Neural cell (in vitro differentiated cells): ENCODE measurements at regions not wholly inside any gene's neighbourhood (a gene's known extent, or its start where the extent isn't known, plus 50 kb on each side); places are given as distances from the start of the nearest gene placed in this dataset.

Source experiments
- H2AFZ ChIP-seq: fragments of 200-600, 300-800 bp; sonication (generic), shearing (Covaris generic); 2 replicates; pipeline ENCODE4 v1.6.0; 2014; ENCODE audit warnings: low read depth, mild to moderate bottlenecking, antibody characterized with exemption, low read length, moderate library complexity
- H3F3A ChIP-seq: fragments of 200-600 bp; shearing (Covaris generic); 2 replicates; pipeline ENCODE4 v1.6.1; 2016; ENCODE audit warnings: mild to moderate bottlenecking, moderate library complexity, mixed read lengths, antibody characterized with exemption, low read length; ENCODE audit not compliant: insufficient read depth, poor library complexity, severe bottlenecking
- H3K27ac ChIP-seq: fragments of 200-600, 300-800 bp; sonication (generic), shearing (Covaris generic); 2 replicates; pipeline ENCODE4 v1.5.1; 2014; ENCODE audit warnings: mild to moderate bottlenecking, low read length, moderate library complexity
- H3K27me3 ChIP-seq: fragments of 300-800, 200-600 bp; sonication (generic), shearing (Covaris generic); 2 replicates; pipeline ENCODE4 v1.6.0; 2014; ENCODE audit warnings: mild to moderate bottlenecking, low read depth, low read length, moderate library complexity; ENCODE audit not compliant: insufficient read depth
- H3K36me3 ChIP-seq: fragments of 300-800, 200-600 bp; sonication (generic), shearing (Covaris generic); 2 replicates; pipeline ENCODE4 v1.5.1; 2014; ENCODE audit warnings: mild to moderate bottlenecking, antibody characterized with exemption, low read length, moderate library complexity; ENCODE audit not compliant: insufficient read depth
- H3K4me2 ChIP-seq: fragments of 300-800, 200-600 bp; sonication (generic), shearing (Covaris generic); 2 replicates; pipeline ENCODE4 v1.6.0; 2014; ENCODE audit warnings: mild to moderate bottlenecking, low read length
- H3K4me3 ChIP-seq: fragments of 300-800, 200-600 bp; sonication (generic), shearing (Covaris generic); 2 replicates; pipeline ENCODE4 v1.5.1; 2014; ENCODE audit warnings: mild to moderate bottlenecking, low read length, moderate library complexity
- H3K79me2 ChIP-seq: fragments of 200-600 bp; shearing (Covaris generic); replicated peaks from 2 replicates; pipeline ENCODE4 v1.6.0; 2014; ENCODE audit warnings: mild to moderate bottlenecking, low read length, moderate library complexity; ENCODE audit not compliant: insufficient read depth
- H3K9ac ChIP-seq: fragments of 300-800, 200-600 bp; sonication (generic), shearing (Covaris generic); 2 replicates; pipeline ENCODE4 v1.6.1; 2016; ENCODE audit warnings: mild to moderate bottlenecking, low read length, mixed read lengths
- H3K9me2 ChIP-seq: fragments of 200-600 bp; shearing (Covaris generic); 2 replicates; pipeline ENCODE4 v1.6.1; 2016; ENCODE audit warnings: mild to moderate bottlenecking, low read length, mixed read lengths; ENCODE audit not compliant: insufficient read depth
- H3K9me3 ChIP-seq: fragments of 200-600, 300-800 bp; sonication (generic), shearing (Covaris generic); 2 replicates; pipeline ENCODE4 v1.6.1; 2016; ENCODE audit warnings: mild to moderate bottlenecking, mixed run types, low read length, moderate library complexity, mixed read lengths
- H4K20me1 ChIP-seq: fragments of 200-600 bp; shearing (Covaris generic); 2 replicates; pipeline ENCODE4 v1.6.1; 2016; ENCODE audit warnings: mild to moderate bottlenecking, mixed run types; ENCODE audit not compliant: insufficient read depth
- EP300 ChIP-seq: fragments of 450-650 bp; conservative IDR thresholded peaks from 2 replicates; pipeline ENCODE4 v1.6.1; 2014; ENCODE audit warnings: antibody characterized with exemption, mild to moderate bottlenecking, moderate library complexity; ENCODE audit not compliant: poor library complexity, severe bottlenecking
- EZH2 ChIP-seq: fragments of 200-600, 300-800 bp; shearing (Covaris generic), sonication (generic); IDR thresholded peaks from 2 replicates; pipeline ENCODE4 v1.6.1; 2014; ENCODE audit warnings: antibody characterized with exemption, low read length, borderline replicate concordance, mild to moderate bottlenecking; ENCODE audit not compliant: insufficient read depth, poor library complexity, severe bottlenecking
- MXI1 ChIP-seq: fragments of 450-650 bp; conservative IDR thresholded peaks from 2 replicates; pipeline ENCODE4 v1.6.1; 2014; ENCODE audit warnings: antibody characterized with exemption, mild to moderate bottlenecking; ENCODE audit not compliant: poor library complexity, severe bottlenecking
- POLR2AphosphoS5 ChIP-seq: IDR thresholded peaks from 2 replicates; pipeline ENCODE4 v1.6.1; 2012
- RAD21 ChIP-seq: fragments of 450-650 bp; conservative IDR thresholded peaks from 2 replicates; pipeline ENCODE4 v1.6.1; 2014; ENCODE audit warnings: antibody characterized with exemption, mild to moderate bottlenecking, moderate library complexity
- SMC3 ChIP-seq: fragments of 450-650 bp; conservative IDR thresholded peaks from 2 replicates; pipeline ENCODE4 v1.6.1; 2014; ENCODE audit warnings: antibody characterized with exemption, mild to moderate bottlenecking, moderate library complexity; ENCODE audit not compliant: poor library complexity
- TAF1 ChIP-seq: IDR thresholded peaks from 2 replicates; pipeline ENCODE4 v1.6.1; 2012; ENCODE audit warnings: low read depth
- TF ChIP-seq, protein P1 (sequence below): fragments of 450-650 bp; IDR thresholded peaks from 2 replicates; pipeline ENCODE4 v1.5.1; 2014; ENCODE audit warnings: antibody characterized with exemption, mild to moderate bottlenecking, moderate library complexity; ENCODE audit not compliant: poor library complexity, severe bottlenecking
- TF ChIP-seq, protein P2 (sequence below): IDR thresholded peaks from 2 replicates; pipeline ENCODE4 v1.6.1; 2012; ENCODE audit warnings: borderline replicate concordance

DNA sequence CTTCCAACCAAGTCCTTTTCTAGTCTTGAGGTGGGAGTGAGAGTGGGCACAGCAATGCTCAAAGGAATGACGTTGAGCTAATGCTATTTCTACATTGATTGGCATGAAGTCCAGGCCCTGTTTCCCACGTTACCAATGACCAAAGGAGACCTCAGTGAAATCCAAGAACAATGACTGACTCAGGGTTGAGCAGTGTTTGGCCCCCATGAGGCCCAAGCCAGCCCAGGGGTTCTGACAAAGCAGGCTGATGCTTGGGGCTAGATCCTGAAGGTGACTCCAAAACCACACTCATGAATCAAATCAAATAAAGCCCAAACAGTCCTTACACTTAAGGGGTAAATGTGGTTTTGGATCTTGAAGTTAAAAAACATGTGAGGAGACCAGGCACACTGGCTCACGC lies 278.5 kb upstream of the GJB5 start:
- H3K9me2 ChIP-seq: no peaks in the 10 kb centered on the region
- no peak overlapping the region for H3K27ac ChIP-seq
- no peaks in the 10 kb centered on the region for H3K9me3 ChIP-seq
- H3K4me2 ChIP-seq: no peak overlapping the region
- no peak overlapping the region for H3K9ac ChIP-seq
- no peaks in the 10 kb centered on the region for H3K27me3 ChIP-seq
- no peak overlapping the region for H3K4me3 ChIP-seq
- H3F3A ChIP-seq: no peaks in the 10 kb centered on the region
- H2AFZ ChIP-seq: no peak overlapping the region
- TF ChIP-seq POLR2AphosphoS5 (no peak), SMC3 (no peak), MXI1 (no peak), TAF1 (no peak), EP300 (no peak), EZH2 (no peak), RAD21 (no peak)
- TF ChIP-seq, protein P1, sequence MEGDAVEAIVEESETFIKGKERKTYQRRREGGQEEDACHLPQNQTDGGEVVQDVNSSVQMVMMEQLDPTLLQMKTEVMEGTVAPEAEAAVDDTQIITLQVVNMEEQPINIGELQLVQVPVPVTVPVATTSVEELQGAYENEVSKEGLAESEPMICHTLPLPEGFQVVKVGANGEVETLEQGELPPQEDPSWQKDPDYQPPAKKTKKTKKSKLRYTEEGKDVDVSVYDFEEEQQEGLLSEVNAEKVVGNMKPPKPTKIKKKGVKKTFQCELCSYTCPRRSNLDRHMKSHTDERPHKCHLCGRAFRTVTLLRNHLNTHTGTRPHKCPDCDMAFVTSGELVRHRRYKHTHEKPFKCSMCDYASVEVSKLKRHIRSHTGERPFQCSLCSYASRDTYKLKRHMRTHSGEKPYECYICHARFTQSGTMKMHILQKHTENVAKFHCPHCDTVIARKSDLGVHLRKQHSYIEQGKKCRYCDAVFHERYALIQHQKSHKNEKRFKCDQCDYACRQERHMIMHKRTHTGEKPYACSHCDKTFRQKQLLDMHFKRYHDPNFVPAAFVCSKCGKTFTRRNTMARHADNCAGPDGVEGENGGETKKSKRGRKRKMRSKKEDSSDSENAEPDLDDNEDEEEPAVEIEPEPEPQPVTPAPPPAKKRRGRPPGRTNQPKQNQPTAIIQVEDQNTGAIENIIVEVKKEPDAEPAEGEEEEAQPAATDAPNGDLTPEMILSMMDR: no peak
- TF ChIP-seq, protein P2, sequence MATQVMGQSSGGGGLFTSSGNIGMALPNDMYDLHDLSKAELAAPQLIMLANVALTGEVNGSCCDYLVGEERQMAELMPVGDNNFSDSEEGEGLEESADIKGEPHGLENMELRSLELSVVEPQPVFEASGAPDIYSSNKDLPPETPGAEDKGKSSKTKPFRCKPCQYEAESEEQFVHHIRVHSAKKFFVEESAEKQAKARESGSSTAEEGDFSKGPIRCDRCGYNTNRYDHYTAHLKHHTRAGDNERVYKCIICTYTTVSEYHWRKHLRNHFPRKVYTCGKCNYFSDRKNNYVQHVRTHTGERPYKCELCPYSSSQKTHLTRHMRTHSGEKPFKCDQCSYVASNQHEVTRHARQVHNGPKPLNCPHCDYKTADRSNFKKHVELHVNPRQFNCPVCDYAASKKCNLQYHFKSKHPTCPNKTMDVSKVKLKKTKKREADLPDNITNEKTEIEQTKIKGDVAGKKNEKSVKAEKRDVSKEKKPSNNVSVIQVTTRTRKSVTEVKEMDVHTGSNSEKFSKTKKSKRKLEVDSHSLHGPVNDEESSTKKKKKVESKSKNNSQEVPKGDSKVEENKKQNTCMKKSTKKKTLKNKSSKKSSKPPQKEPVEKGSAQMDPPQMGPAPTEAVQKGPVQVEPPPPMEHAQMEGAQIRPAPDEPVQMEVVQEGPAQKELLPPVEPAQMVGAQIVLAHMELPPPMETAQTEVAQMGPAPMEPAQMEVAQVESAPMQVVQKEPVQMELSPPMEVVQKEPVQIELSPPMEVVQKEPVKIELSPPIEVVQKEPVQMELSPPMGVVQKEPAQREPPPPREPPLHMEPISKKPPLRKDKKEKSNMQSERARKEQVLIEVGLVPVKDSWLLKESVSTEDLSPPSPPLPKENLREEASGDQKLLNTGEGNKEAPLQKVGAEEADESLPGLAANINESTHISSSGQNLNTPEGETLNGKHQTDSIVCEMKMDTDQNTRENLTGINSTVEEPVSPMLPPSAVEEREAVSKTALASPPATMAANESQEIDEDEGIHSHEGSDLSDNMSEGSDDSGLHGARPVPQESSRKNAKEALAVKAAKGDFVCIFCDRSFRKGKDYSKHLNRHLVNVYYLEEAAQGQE: no peak
- H3K79me2 ChIP-seq: no peaks in the 10 kb centered on the region
- H4K20me1 ChIP-seq: no peaks in the 10 kb centered on the region
- no peaks in the 10 kb centered on the region for H3K36me3 ChIP-seq

DNA sequence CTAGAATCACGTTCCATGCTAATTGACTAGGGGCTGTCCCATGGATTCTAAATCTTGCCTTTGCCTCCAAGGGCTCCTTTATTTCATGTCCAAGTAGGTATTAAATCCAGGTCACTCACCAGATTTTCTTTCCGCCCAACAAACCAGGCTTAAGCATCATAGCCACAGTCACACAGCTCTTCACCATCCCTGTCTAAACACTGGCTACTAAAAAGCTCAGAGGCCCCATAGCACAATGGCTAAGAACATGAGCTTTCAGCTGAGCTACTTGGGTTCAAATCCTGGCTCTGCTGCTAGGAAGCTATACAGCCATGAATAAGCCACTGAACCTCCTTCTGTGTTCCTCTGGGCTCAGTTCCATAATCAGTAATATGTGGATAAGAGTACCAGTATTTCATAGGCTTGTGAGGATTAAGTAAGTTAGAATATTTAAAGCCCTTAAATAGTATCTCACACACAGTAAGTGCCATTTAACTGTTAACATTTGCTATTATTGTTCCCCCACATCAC lies 277.2 kb upstream of the GJB5 start:
- Histone ChIP-seq H3K79me2 (no peaks in the 10 kb centered on the region), H3K9ac (no peak overlapping the region), H3K4me3 (no peak overlapping the region), H3K27ac (no peak overlapping the region), H2AFZ (no peak overlapping the region), H4K20me1 (no peaks in the 10 kb centered on the region), H3F3A (no peaks in the 10 kb centered on the region), H3K9me2 (no peaks in the 10 kb centered on the region), H3K27me3 (no peaks in the 10 kb centered on the region), H3K36me3 (no peaks in the 10 kb centered on the region), H3K9me3 (no peaks in the 10 kb centered on the region), H3K4me2 (no peak overlapping the region)
- TF ChIP-seq, protein P2: no peak
